Smooth muscle cell (in vitro differentiated cells): ENCODE measurements at regions not wholly inside any gene's neighbourhood (a gene's known extent, or its start where the extent isn't known, plus 50 kb on each side); places are given as distances from the start of the nearest gene placed in this dataset.
"Not testable (repeated sequence)": the region's sequence is repeated elsewhere in the genome, so short reads cannot be mapped to it uniquely, and the experiment has no call there.

Experiments
- DNase-seq: peaks from one replicate; lab custom pipeline; 2025; ENCODE audit not compliant: unreplicated experiment; lab: John Stamatoyannopoulos, UW
- H2AFZ ChIP-seq: fragments of 200-600 bp; sonication (generic); 2 replicates; pipeline ENCODE4 v1.6.0; 2016; ENCODE audit warnings: antibody characterized with exemption, low read depth, mild to moderate bottlenecking
- H3F3A ChIP-seq: fragments of 200-600 bp; sonication (generic); 2 replicates; pipeline ENCODE4 v1.6.0; 2017; ENCODE audit warnings: antibody characterized with exemption, low read depth
- H3K27ac ChIP-seq: fragments of 200-600 bp; sonication (generic); 2 replicates; pipeline ENCODE4 v1.5.1; 2016; ENCODE audit warnings: low read depth, mild to moderate bottlenecking
- H3K27me3 ChIP-seq: fragments of 200-600 bp; sonication (generic); 2 replicates; pipeline ENCODE4 v1.6.1; 2016; ENCODE audit warnings: low read depth, mild to moderate bottlenecking
- H3K36me3 ChIP-seq: fragments of 200-600 bp; sonication (generic); 2 replicates; pipeline ENCODE4 v1.5.1; 2016; ENCODE audit warnings: low read depth
- H3K4me1 ChIP-seq: fragments of 200-600 bp; sonication (generic); 2 replicates; pipeline ENCODE4 v1.5.1; 2016; ENCODE audit warnings: low read depth
- H3K4me2 ChIP-seq: fragments of 200-600 bp; sonication (generic); 2 replicates; pipeline ENCODE4 v1.6.0; 2016; ENCODE audit warnings: mild to moderate bottlenecking
- H3K4me3 ChIP-seq: fragments of 200-600 bp; sonication (generic); 2 replicates; pipeline ENCODE4 v1.5.1; 2016; ENCODE audit warnings: mild to moderate bottlenecking
- H3K79me2 ChIP-seq: fragments of 200-600 bp; sonication (generic); 2 replicates; pipeline ENCODE4 v1.6.0; 2016; ENCODE audit warnings: low read depth, mild to moderate bottlenecking
- H3K9ac ChIP-seq: fragments of 200-600 bp; sonication (generic); 2 replicates; pipeline ENCODE4 v1.6.0; 2016; ENCODE audit warnings: low read depth
- H3K9me3 ChIP-seq: fragments of 200-600 bp; sonication (generic); replicated peaks from 2 replicates; pipeline ENCODE4 v1.5.1; 2016; ENCODE audit warnings: low read depth
- H4K20me1 ChIP-seq: fragments of 200-600 bp; sonication (generic); 2 replicates; pipeline ENCODE4 v1.6.0; 2016; ENCODE audit warnings: low read depth
- CTCF ChIP-seq: fragments of 200-600 bp; sonication (generic); IDR thresholded peaks from 2 replicates; pipeline ENCODE4 v1.5.1; 2017; ENCODE audit warnings: borderline replicate concordance, mild to moderate bottlenecking, antibody characterized with exemption; ENCODE audit not compliant: insufficient read depth, poor library complexity, severe bottlenecking
- whole genome bisulfite sequencing: methylation state at CpG from one replicate; pipeline ENCODE4 v1.1.7; 2016; ENCODE audit warnings: low lambda C conversion rate; 5-methylcytosine and 5-hydroxymethylcytosine counted together

DNA sequence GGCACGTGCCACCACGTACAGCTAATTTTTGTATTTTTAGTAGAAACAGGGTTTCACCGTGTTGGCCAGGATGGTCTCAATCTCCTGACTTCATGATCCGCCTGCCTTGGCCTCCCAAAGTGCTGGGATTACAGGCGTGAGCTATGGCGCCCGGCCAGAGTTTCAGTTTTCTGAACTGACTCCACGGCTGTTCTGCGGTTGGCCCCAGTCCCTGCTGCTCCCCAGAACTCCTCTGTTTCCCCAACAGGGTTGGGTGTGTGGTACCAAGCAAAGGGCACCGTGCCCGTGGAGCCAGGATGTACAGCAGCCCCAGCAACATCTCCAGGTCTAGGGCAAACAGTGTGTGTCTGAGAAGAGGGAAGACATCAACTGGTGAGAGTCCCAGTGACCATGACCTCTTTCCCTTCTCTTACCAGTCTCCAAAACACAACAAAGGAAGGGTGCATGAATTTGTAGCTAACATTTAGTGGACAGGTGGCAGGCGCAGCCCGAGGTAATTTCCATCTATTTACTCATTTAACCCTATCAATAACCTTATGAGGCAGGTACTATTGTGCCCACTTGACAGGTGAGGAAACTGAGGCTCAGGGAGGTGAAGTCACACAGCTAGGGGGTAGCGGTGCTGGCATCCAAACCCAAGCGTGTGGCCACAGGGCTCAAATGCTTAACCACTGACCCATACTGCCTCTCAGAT lies 57.0 kb upstream of the RBFOX2 start:
- 93% methylated on average over 15 of the region's 15 CpGs for WGBS
- Histone ChIP-seq H3K79me2 (no peaks in the 10 kb centered on the region), H3K4me1 (no peaks in the 10 kb centered on the region), H3K27me3 (no peaks in the 10 kb centered on the region), H3K4me3 (no peak overlapping the region), H3K9me3 (no peaks in the 10 kb centered on the region), H2AFZ (no peak overlapping the region), H3K27ac (no peak overlapping the region), H3K4me2 (no peak overlapping the region), H4K20me1 (no peaks in the 10 kb centered on the region), H3K9ac (no peak overlapping the region), H3F3A (no peaks in the 10 kb centered on the region), H3K36me3 (no peaks in the 10 kb centered on the region)
- no peak for TF ChIP-seq CTCF
- no peak for DNase-seq

GRCh38 chr22:36084717-36085116 lies 56.1 kb upstream of the RBFOX2 start:
- DNase-seq = no peak
- H4K20me1 ChIP-seq = no peaks in the 10 kb centered on the region
- no peaks in the 10 kb centered on the region for H3K9me3 ChIP-seq
- no peaks in the 10 kb centered on the region for H3K4me1 ChIP-seq
- TF ChIP-seq CTCF = no peak
- no peaks in the 10 kb centered on the region for H3F3A ChIP-seq
- 84% methylated on average over 5 of the region's 5 CpGs for WGBS
- H3K4me3 ChIP-seq = no peak overlapping the region
- no peaks in the 10 kb centered on the region for H3K27me3 ChIP-seq
- no peak overlapping the region for H3K27ac ChIP-seq
- H3K36me3 ChIP-seq = no peaks in the 10 kb centered on the region
- no peak overlapping the region for H3K9ac ChIP-seq
- no peak overlapping the region for H3K4me2 ChIP-seq
- no peak overlapping the region for H2AFZ ChIP-seq
- H3K79me2 ChIP-seq = no peaks in the 10 kb centered on the region

DNA sequence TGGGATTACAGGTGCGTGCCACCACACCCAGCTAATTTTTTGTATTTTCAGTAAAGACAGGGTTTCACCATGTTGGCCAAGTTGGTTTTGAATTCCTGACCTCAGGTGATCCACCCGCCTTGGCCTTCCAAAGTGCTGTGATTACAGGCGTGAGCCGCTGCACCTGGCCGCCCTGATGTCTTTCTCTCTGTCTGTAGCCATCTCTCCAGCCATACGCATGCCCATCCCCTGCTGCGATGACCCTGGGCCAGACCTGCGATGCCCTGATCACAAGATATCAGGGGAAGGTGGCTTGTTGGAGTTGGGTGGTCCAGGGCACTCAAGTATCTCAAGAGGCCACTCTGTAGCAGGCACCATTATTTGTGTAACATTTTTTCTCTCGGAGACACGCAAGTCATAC lies 54.4 kb upstream of the RBFOX2 start:
- 97% methylated on average over 10 of the region's 10 CpGs for WGBS
- no peaks in the 10 kb centered on the region for H3K79me2 ChIP-seq
- H3K9ac ChIP-seq = no peak overlapping the region
- DNase-seq = no peak
- H3K9me3 ChIP-seq = no peaks in the 10 kb centered on the region
- no peaks in the 10 kb centered on the region for H4K20me1 ChIP-seq
- no peaks in the 10 kb centered on the region for H3K27me3 ChIP-seq
- H3K4me1 ChIP-seq = no peaks in the 10 kb centered on the region
- TF ChIP-seq CTCF = no peak
- no peaks in the 10 kb centered on the region for H3F3A ChIP-seq
- no peak overlapping the region for H3K27ac ChIP-seq
- H2AFZ ChIP-seq = no peak overlapping the region
- no peaks in the 10 kb centered on the region for H3K36me3 ChIP-seq
- H3K4me3 ChIP-seq = no peak overlapping the region
- no peak overlapping the region for H3K4me2 ChIP-seq

- no peaks in the 10 kb centered on the region for H3K4me1 ChIP-seq
- H3F3A ChIP-seq = no peaks in the 10 kb centered on the region
- H3K9ac ChIP-seq = peak overlapping the region; percentile 45
- no peak overlapping the region for H2AFZ ChIP-seq
- H4K20me1 ChIP-seq = no peaks in the 10 kb centered on the region
- no peaks in the 10 kb centered on the region for H3K79me2 ChIP-seq
- H3K4me2 ChIP-seq = no peak overlapping the region
- no peak for TF ChIP-seq CTCF
- H3K36me3 ChIP-seq = no peaks in the 10 kb centered on the region
- peak overlapping the region; percentile 90 for H3K27ac ChIP-seq
- no peaks in the 10 kb centered on the region for H3K27me3 ChIP-seq
- no peaks in the 10 kb centered on the region for H3K9me3 ChIP-seq
- 20% methylated on average over 6 of the region's 6 CpGs for WGBS
- H3K4me3 ChIP-seq = no peak overlapping the region
- DNase-seq = peak; percentile 28
These were observed 52.4 kb upstream of the RBFOX2 start for GRCh38 chr22:36081023-36081431.

GRCh38 chr22:36080281-36080680 lies 51.7 kb upstream of the RBFOX2 start:
- DNase-seq, H3K4me1 ChIP-seq, H3K9me3 ChIP-seq, H3F3A ChIP-seq, H3K9ac ChIP-seq, H3K27me3 ChIP-seq, H3K36me3 ChIP-seq, H3K4me2 ChIP-seq, H3K4me3 ChIP-seq, H3K79me2 ChIP-seq, H4K20me1 ChIP-seq, H2AFZ ChIP-seq: not testable (repeated sequence)
- peak overlapping the region; percentile 90 for H3K27ac ChIP-seq
